ENCODE measurements at regions not wholly inside any gene's neighbourhood (a gene's known extent, or its start where the extent isn't known, plus 50 kb on each side); places are given as distances from the start of the nearest gene placed in this dataset.

DNA sequence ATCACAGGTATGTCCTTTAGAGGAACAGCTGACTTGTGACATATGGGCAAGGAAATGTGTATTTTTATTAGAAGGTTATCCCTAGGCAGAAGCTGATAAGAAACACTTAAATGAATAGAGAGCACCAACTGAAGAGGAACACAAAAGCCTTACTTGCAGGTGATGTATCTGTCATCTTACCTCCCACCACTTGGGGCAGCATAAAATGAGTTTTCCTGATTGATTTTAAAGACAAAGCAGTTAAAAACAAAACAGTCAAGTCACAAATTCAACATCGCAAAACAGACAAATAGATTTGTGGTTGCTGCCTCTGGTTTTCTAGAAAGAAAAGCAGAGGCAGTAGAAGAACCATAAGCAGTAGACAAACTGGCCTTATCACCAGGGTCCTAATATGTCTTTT lies 302.4 kb upstream of the ZNF462 start:
- no peaks in the 10 kb centered on the region for H3K36me3 ChIP-seq
- H3K4me3 ChIP-seq, result no peak overlapping the region
- H3K4me1 ChIP-seq, result no peaks in the 10 kb centered on the region
- DNase-seq (no peak), ATAC-seq (no peak)
- intact Hi-C loops (cut with DNase I), result no loop called here
- no peak for TF ChIP-seq POLR2A (IDR thresholded peaks at IDR 0.05)
- TF ChIP-seq, protein P1, sequence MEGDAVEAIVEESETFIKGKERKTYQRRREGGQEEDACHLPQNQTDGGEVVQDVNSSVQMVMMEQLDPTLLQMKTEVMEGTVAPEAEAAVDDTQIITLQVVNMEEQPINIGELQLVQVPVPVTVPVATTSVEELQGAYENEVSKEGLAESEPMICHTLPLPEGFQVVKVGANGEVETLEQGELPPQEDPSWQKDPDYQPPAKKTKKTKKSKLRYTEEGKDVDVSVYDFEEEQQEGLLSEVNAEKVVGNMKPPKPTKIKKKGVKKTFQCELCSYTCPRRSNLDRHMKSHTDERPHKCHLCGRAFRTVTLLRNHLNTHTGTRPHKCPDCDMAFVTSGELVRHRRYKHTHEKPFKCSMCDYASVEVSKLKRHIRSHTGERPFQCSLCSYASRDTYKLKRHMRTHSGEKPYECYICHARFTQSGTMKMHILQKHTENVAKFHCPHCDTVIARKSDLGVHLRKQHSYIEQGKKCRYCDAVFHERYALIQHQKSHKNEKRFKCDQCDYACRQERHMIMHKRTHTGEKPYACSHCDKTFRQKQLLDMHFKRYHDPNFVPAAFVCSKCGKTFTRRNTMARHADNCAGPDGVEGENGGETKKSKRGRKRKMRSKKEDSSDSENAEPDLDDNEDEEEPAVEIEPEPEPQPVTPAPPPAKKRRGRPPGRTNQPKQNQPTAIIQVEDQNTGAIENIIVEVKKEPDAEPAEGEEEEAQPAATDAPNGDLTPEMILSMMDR (IDR thresholded peaks at IDR 0.05), result peak in 5 of 12 donors; percentile 8 to 17 (median 9)
- H3K27ac ChIP-seq, result no peak overlapping the region
- WGBS, 4 donors, result 92 to 100% (median 95%) methylated on average over 1 of the region's 1 CpG
- H3K27me3 ChIP-seq, result no peaks in the 10 kb centered on the region
- H3K9me3 ChIP-seq, result peaks cover 0 to under 1% (median 0%) of the 10 kb centered on the region in 12 donors

DNA sequence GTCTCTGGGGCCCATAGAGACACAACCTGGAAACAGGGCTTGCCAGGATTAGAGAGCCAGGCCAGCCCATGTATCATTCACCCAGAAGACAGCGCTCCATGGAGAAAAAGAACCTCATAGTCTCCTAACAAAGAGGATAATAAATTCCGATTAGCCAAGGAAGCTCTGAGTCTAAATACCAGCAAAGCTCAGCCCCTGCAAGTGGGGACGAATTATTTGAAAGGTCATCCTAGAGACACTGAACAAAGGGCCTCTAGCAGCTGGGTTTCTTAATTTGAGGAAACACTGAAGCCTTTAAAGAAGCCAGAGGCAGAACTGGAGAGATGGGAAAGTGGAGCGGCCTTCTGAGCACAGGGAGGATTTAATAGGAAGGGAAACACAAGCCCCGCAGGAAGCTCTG lies 287.1 kb upstream of the ZNF462 start:
- no peaks in the 10 kb centered on the region for H3K4me1 ChIP-seq
- no peaks in the 10 kb centered on the region for H3K36me3 ChIP-seq
- no peaks in the 10 kb centered on the region for H3K27me3 ChIP-seq
- intact Hi-C loops (cut with DNase I), result no loop called here
- peaks cover 0 to 31% (median 4%) of the 10 kb centered on the region in 12 donors for H3K9me3 ChIP-seq
- 83 to 90% (median 87%) methylated on average over 5 of the region's 5 CpGs for WGBS, 4 donors
- TF ChIP-seq, protein P1 (IDR thresholded peaks at IDR 0.05), result no peak
- TF ChIP-seq POLR2A (IDR thresholded peaks at IDR 0.05), result no peak
- H3K27ac ChIP-seq, result peak overlapping the region in 1 of 12 donors; percentile 71
- no peak overlapping the region for H3K4me3 ChIP-seq
- ATAC-seq (no peak), DNase-seq (no peak)

DNA sequence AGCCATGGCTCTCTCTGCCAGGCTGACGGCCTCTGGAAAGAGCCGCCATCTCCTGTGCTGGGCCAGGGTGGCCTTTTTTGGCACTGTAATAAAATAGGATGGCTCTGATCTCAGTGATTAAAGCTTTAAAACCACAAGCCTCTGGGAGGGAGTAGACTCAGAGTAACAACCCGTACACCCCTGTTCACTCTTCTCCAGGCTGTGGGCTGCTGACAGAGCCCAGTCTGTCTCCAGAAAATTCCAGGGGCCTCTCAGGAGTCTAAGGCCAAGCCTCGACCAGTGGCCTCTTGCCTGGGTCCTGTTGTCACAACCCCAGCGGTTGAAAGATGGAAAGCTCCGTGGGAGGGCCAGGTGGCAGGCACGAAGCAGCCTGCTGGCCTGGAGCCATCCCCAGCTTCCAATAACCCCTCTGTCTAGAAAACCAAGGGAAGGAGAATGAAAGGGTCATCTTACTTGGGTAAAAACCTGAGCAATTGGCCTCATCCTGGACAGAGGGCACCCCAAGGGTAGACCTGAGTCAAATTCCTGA lies 286.7 kb upstream of the ZNF462 start:
- no peak for DNase-seq
- Histone ChIP-seq H3K9me3 (peaks cover 0 to 27% (median 3%) of the 10 kb centered on the region in 12 donors), H3K36me3 (no peaks in the 10 kb centered on the region), H3K27ac (peak overlapping the region in 1 of 12 donors; percentile 71), H3K27me3 (no peaks in the 10 kb centered on the region), H3K4me3 (no peak overlapping the region), H3K4me1 (no peaks in the 10 kb centered on the region)
- 74 to 88% (median 85%) methylated on average over 7 of the region's 7 CpGs for WGBS, 4 donors
- ATAC-seq, result no peak
- TF ChIP-seq POLR2A (IDR thresholded peaks at IDR 0.05), result no peak
- TF ChIP-seq, protein P1 (IDR thresholded peaks at IDR 0.05), result no peak
- intact Hi-C loops (cut with DNase I), result no loop called here

DNA sequence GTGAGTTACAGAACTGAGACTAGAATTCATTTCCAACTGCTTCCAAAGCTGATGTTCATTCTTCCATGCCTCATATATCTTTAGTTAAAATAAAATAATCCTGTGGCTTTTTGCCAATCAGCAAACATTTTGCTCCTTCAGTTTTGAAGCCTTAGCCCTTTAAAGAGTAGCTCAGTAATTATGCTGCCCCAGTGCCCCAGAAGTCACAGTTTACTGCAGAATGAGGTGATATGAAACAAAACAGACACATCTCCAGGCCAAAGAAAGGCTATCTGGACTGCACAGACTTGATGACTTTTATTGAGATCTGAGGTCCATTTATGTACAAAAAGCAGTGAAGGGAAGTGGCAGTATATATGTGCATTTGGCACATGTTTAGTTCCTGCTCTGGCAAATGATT lies 285.8 kb upstream of the ZNF462 start:
- Histone ChIP-seq H3K36me3 (no peaks in the 10 kb centered on the region), H3K27ac (peak overlapping the region in 1 of 12 donors; percentile 71), H3K4me1 (no peaks in the 10 kb centered on the region), H3K27me3 (no peaks in the 10 kb centered on the region), H3K4me3 (no peak overlapping the region), H3K9me3 (peaks cover 0 to 23% (median 3%) of the 10 kb centered on the region in 12 donors)
- intact Hi-C loops (cut with DNase I), result no loop called here
- DNase-seq, result no peak
- no peak for ATAC-seq
- TF ChIP-seq POLR2A (IDR thresholded peaks at IDR 0.05), result no peak
- TF ChIP-seq, protein P1 (IDR thresholded peaks at IDR 0.05), result no peak

Data from heart left ventricle (tissue), 16 donors.